ENCODE measurements at regions not wholly inside any gene's neighbourhood (a gene's known extent, or its start where the extent isn't known, plus 50 kb on each side); places are given as distances from the start of the nearest gene placed in this dataset.

DNA sequence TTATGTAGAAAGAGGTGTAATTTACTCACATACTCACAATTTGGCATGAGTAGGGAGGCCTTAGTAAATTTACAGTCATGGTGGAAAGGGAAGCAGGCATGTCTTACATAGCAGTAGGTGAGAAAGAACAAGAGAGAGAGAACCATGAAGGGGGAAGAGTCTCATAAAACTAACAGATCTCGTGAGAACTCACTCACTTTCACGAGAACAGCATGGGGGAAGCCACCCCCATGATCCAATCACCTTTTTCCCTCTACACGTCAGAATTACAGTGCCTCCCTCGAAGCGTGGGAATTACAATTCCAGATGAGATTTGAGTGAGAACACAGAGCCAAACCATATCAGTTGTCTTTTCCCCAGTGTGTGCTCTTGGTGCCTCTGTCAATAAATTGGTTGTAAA is 855.3 kb downstream of the TBL1XR1 start:
- TF ChIP-seq, protein P1, sequence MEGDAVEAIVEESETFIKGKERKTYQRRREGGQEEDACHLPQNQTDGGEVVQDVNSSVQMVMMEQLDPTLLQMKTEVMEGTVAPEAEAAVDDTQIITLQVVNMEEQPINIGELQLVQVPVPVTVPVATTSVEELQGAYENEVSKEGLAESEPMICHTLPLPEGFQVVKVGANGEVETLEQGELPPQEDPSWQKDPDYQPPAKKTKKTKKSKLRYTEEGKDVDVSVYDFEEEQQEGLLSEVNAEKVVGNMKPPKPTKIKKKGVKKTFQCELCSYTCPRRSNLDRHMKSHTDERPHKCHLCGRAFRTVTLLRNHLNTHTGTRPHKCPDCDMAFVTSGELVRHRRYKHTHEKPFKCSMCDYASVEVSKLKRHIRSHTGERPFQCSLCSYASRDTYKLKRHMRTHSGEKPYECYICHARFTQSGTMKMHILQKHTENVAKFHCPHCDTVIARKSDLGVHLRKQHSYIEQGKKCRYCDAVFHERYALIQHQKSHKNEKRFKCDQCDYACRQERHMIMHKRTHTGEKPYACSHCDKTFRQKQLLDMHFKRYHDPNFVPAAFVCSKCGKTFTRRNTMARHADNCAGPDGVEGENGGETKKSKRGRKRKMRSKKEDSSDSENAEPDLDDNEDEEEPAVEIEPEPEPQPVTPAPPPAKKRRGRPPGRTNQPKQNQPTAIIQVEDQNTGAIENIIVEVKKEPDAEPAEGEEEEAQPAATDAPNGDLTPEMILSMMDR (IDR thresholded peaks at IDR 0.05; ENCODE audit: insufficient read depth, low read length): no peak
- TF ChIP-seq SPI1 (IDR thresholded peaks at IDR 0.05; ENCODE audit: borderline replicate concordance, low read depth) (no peak), POLR2AphosphoS5 (IDR thresholded peaks at IDR 0.05; ENCODE audit: low read depth) (no peak), GABPA (IDR thresholded peaks at IDR 0.05; ENCODE audit: low read depth) (no peak)
- TF ChIP-seq, protein P2, sequence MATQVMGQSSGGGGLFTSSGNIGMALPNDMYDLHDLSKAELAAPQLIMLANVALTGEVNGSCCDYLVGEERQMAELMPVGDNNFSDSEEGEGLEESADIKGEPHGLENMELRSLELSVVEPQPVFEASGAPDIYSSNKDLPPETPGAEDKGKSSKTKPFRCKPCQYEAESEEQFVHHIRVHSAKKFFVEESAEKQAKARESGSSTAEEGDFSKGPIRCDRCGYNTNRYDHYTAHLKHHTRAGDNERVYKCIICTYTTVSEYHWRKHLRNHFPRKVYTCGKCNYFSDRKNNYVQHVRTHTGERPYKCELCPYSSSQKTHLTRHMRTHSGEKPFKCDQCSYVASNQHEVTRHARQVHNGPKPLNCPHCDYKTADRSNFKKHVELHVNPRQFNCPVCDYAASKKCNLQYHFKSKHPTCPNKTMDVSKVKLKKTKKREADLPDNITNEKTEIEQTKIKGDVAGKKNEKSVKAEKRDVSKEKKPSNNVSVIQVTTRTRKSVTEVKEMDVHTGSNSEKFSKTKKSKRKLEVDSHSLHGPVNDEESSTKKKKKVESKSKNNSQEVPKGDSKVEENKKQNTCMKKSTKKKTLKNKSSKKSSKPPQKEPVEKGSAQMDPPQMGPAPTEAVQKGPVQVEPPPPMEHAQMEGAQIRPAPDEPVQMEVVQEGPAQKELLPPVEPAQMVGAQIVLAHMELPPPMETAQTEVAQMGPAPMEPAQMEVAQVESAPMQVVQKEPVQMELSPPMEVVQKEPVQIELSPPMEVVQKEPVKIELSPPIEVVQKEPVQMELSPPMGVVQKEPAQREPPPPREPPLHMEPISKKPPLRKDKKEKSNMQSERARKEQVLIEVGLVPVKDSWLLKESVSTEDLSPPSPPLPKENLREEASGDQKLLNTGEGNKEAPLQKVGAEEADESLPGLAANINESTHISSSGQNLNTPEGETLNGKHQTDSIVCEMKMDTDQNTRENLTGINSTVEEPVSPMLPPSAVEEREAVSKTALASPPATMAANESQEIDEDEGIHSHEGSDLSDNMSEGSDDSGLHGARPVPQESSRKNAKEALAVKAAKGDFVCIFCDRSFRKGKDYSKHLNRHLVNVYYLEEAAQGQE (IDR thresholded peaks at IDR 0.05; ENCODE audit: insufficient replicate concordance, low read depth): no peak
